ENCODE measurements at regions not wholly inside any gene's neighbourhood (a gene's known extent, or its start where the extent isn't known, plus 50 kb on each side); places are given as distances from the start of the nearest gene placed in this dataset.

GRCh38 chr4:180207921-180208320 lies 2035.3 kb upstream of the TENM3 start:
- WGBS, 2 experiments (ENCODE audit: insufficient coverage in 2 of 2), result no CpG with 5 or more reads among the region's 1 CpG
- no peaks in the 10 kb centered on the region for H3K36me3 ChIP-seq (ENCODE audit: control insufficient read depth, insufficient read depth, low read length)
- H3K4me1 ChIP-seq (ENCODE audit: control insufficient read depth, insufficient read depth, low read length, poor library complexity, severe bottlenecking), result no peaks in the 10 kb centered on the region
- no peak overlapping the region for H3K27ac ChIP-seq (ENCODE audit: low read depth, low read length, severe bottlenecking)
- no peaks in the 10 kb centered on the region for H3K9me3 ChIP-seq (ENCODE audit: control insufficient read depth, low read length)
- no peak overlapping the region for H3K4me3 ChIP-seq (ENCODE audit: extremely low read depth, insufficient read depth, low read length, poor library complexity, severe bottlenecking)

GRCh38 chr4:180217070-180217469 lies 2026.1 kb upstream of the TENM3 start:
- Histone ChIP-seq H3K4me1 (ENCODE audit: control insufficient read depth, insufficient read depth, low read length, poor library complexity, severe bottlenecking) (no peaks in the 10 kb centered on the region), H3K27ac (ENCODE audit: low read depth, low read length, severe bottlenecking) (no peak overlapping the region), H3K36me3 (ENCODE audit: control insufficient read depth, insufficient read depth, low read length) (no peaks in the 10 kb centered on the region), H3K4me3 (ENCODE audit: extremely low read depth, insufficient read depth, low read length, poor library complexity, severe bottlenecking) (no peak overlapping the region), H3K9me3 (ENCODE audit: control insufficient read depth, low read length) (no peaks in the 10 kb centered on the region)
- no CpG with 5 or more reads among the region's 1 CpG for WGBS, 2 experiments (ENCODE audit: insufficient coverage in 2 of 2)

GRCh38 chr4:180219080-180219479 lies 2024.1 kb upstream of the TENM3 start:
- H3K36me3 ChIP-seq (ENCODE audit: control insufficient read depth, insufficient read depth, low read length), result no peaks in the 10 kb centered on the region
- H3K9me3 ChIP-seq (ENCODE audit: control insufficient read depth, low read length), result no peaks in the 10 kb centered on the region
- 100% methylated on average over 2 of the region's 3 CpGs; no CpG with 5 or more reads in 1 of the 2 experiments for WGBS, 2 experiments (ENCODE audit: insufficient coverage in 2 of 2)
- no peak overlapping the region for H3K27ac ChIP-seq (ENCODE audit: low read depth, low read length, severe bottlenecking)
- H3K4me3 ChIP-seq (ENCODE audit: extremely low read depth, insufficient read depth, low read length, poor library complexity, severe bottlenecking), result no peak overlapping the region
- no peaks in the 10 kb centered on the region for H3K4me1 ChIP-seq (ENCODE audit: control insufficient read depth, insufficient read depth, low read length, poor library complexity, severe bottlenecking)

- no peaks in the 10 kb centered on the region for H3K9me3 ChIP-seq (ENCODE audit: control insufficient read depth, low read length)
- H3K27ac ChIP-seq (ENCODE audit: low read depth, low read length, severe bottlenecking), result no peak overlapping the region
- H3K4me3 ChIP-seq (ENCODE audit: extremely low read depth, insufficient read depth, low read length, poor library complexity, severe bottlenecking), result no peak overlapping the region
- 57% methylated on average over 1 of the region's 1 CpG; no CpG with 5 or more reads in 1 of the 2 experiments for WGBS, 2 experiments (ENCODE audit: insufficient coverage in 2 of 2)
- H3K36me3 ChIP-seq (ENCODE audit: control insufficient read depth, insufficient read depth, low read length), result no peaks in the 10 kb centered on the region
- no peaks in the 10 kb centered on the region for H3K4me1 ChIP-seq (ENCODE audit: control insufficient read depth, insufficient read depth, low read length, poor library complexity, severe bottlenecking)
Observed at GRCh38 chr4:180225977-180226376, 2017.2 kb upstream of the TENM3 start.

GRCh38 chr4:180234730-180235129 lies 2008.5 kb upstream of the TENM3 start:
- H3K27ac ChIP-seq (ENCODE audit: low read depth, low read length, severe bottlenecking), result no peak overlapping the region
- no peaks in the 10 kb centered on the region for H3K36me3 ChIP-seq (ENCODE audit: control insufficient read depth, insufficient read depth, low read length)
- no peaks in the 10 kb centered on the region for H3K9me3 ChIP-seq (ENCODE audit: control insufficient read depth, low read length)
- WGBS, 2 experiments (ENCODE audit: insufficient coverage in 2 of 2), result 60% methylated on average over 2 of the region's 3 CpGs; no CpG with 5 or more reads in 1 of the 2 experiments
- no peaks in the 10 kb centered on the region for H3K4me1 ChIP-seq (ENCODE audit: control insufficient read depth, insufficient read depth, low read length, poor library complexity, severe bottlenecking)
- H3K4me3 ChIP-seq (ENCODE audit: extremely low read depth, insufficient read depth, low read length, poor library complexity, severe bottlenecking), result no peak overlapping the region

- peaks cover 4% of the 10 kb centered on the region for H3K4me1 ChIP-seq (ENCODE audit: control insufficient read depth, insufficient read depth, low read length, poor library complexity, severe bottlenecking)
- no peak overlapping the region for H3K4me3 ChIP-seq (ENCODE audit: extremely low read depth, insufficient read depth, low read length, poor library complexity, severe bottlenecking)
- WGBS, 2 experiments (ENCODE audit: insufficient coverage in 2 of 2), result 100% methylated on average over 1 to 2 of the region's 2 CpGs
- no peak overlapping the region for H3K27ac ChIP-seq (ENCODE audit: low read depth, low read length, severe bottlenecking)
- no peaks in the 10 kb centered on the region for H3K36me3 ChIP-seq (ENCODE audit: control insufficient read depth, insufficient read depth, low read length)
- H3K9me3 ChIP-seq (ENCODE audit: control insufficient read depth, low read length), result no peaks in the 10 kb centered on the region
Observed at GRCh38 chr4:180240670-180241069, 2002.5 kb upstream of the TENM3 start.

- Histone ChIP-seq H3K36me3 (ENCODE audit: control insufficient read depth, insufficient read depth, low read length) (no peaks in the 10 kb centered on the region), H3K9me3 (ENCODE audit: control insufficient read depth, low read length) (no peaks in the 10 kb centered on the region), H3K27ac (ENCODE audit: low read depth, low read length, severe bottlenecking) (no peak overlapping the region), H3K4me1 (ENCODE audit: control insufficient read depth, insufficient read depth, low read length, poor library complexity, severe bottlenecking) (no peaks in the 10 kb centered on the region), H3K4me3 (ENCODE audit: extremely low read depth, insufficient read depth, low read length, poor library complexity, severe bottlenecking) (no peak overlapping the region)
- WGBS, 2 experiments (ENCODE audit: insufficient coverage in 2 of 2), result no CpG with 5 or more reads among the region's 1 CpG
Observed at GRCh38 chr4:180253419-180253818, 1989.8 kb upstream of the TENM3 start.

GRCh38 chr4:180261346-180261745 lies 1981.9 kb upstream of the TENM3 start:
- Histone ChIP-seq H3K4me1 (ENCODE audit: control insufficient read depth, insufficient read depth, low read length, poor library complexity, severe bottlenecking) (no peaks in the 10 kb centered on the region), H3K27ac (ENCODE audit: low read depth, low read length, severe bottlenecking) (no peak overlapping the region), H3K36me3 (ENCODE audit: control insufficient read depth, insufficient read depth, low read length) (no peaks in the 10 kb centered on the region), H3K9me3 (ENCODE audit: control insufficient read depth, low read length) (no peaks in the 10 kb centered on the region), H3K4me3 (ENCODE audit: extremely low read depth, insufficient read depth, low read length, poor library complexity, severe bottlenecking) (no peak overlapping the region)
- 0% methylated on average over 1 of the region's 2 CpGs; no CpG with 5 or more reads in 1 of the 2 experiments for WGBS, 2 experiments (ENCODE audit: insufficient coverage in 2 of 2)

- H3K36me3 ChIP-seq (ENCODE audit: control insufficient read depth, insufficient read depth, low read length), result no peaks in the 10 kb centered on the region
- H3K9me3 ChIP-seq (ENCODE audit: control insufficient read depth, low read length), result no peaks in the 10 kb centered on the region
- no CpG with 5 or more reads among the region's 3 CpGs for WGBS, 2 experiments (ENCODE audit: insufficient coverage in 2 of 2)
- H3K27ac ChIP-seq (ENCODE audit: low read depth, low read length, severe bottlenecking), result no peak overlapping the region
- H3K4me3 ChIP-seq (ENCODE audit: extremely low read depth, insufficient read depth, low read length, poor library complexity, severe bottlenecking), result no peak overlapping the region
- no peaks in the 10 kb centered on the region for H3K4me1 ChIP-seq (ENCODE audit: control insufficient read depth, insufficient read depth, low read length, poor library complexity, severe bottlenecking)
Observed at GRCh38 chr4:180280076-180280475, 1963.1 kb upstream of the TENM3 start.

GRCh38 chr4:180280726-180281297 lies 1962.4 kb upstream of the TENM3 start:
- H3K9me3 ChIP-seq (ENCODE audit: control insufficient read depth, low read length), result no peaks in the 10 kb centered on the region
- no peak overlapping the region for H3K27ac ChIP-seq (ENCODE audit: low read depth, low read length, severe bottlenecking)
- no peaks in the 10 kb centered on the region for H3K36me3 ChIP-seq (ENCODE audit: control insufficient read depth, insufficient read depth, low read length)
- H3K4me3 ChIP-seq (ENCODE audit: extremely low read depth, insufficient read depth, low read length, poor library complexity, severe bottlenecking), result no peak overlapping the region
- WGBS, 2 experiments (ENCODE audit: insufficient coverage in 2 of 2), result 83 to 100% methylated on average over 2 to 4 of the region's 6 CpGs
- H3K4me1 ChIP-seq (ENCODE audit: control insufficient read depth, insufficient read depth, low read length, poor library complexity, severe bottlenecking), result no peaks in the 10 kb centered on the region

GRCh38 chr4:180281724-180282123 lies 1961.5 kb upstream of the TENM3 start:
- Histone ChIP-seq H3K9me3 (ENCODE audit: control insufficient read depth, low read length) (no peaks in the 10 kb centered on the region), H3K4me1 (ENCODE audit: control insufficient read depth, insufficient read depth, low read length, poor library complexity, severe bottlenecking) (no peaks in the 10 kb centered on the region), H3K27ac (ENCODE audit: low read depth, low read length, severe bottlenecking) (no peak overlapping the region), H3K4me3 (ENCODE audit: extremely low read depth, insufficient read depth, low read length, poor library complexity, severe bottlenecking) (no peak overlapping the region), H3K36me3 (ENCODE audit: control insufficient read depth, insufficient read depth, low read length) (no peaks in the 10 kb centered on the region)
- 100% methylated on average over 1 of the region's 3 CpGs; no CpG with 5 or more reads in 1 of the 2 experiments for WGBS, 2 experiments (ENCODE audit: insufficient coverage in 2 of 2)

Measured in mesodermal cell (in vitro differentiated cells).